Left renal pelvis (tissue), 4 donors: ENCODE measurements at regions not wholly inside any gene's neighbourhood (a gene's known extent, or its start where the extent isn't known, plus 50 kb on each side); places are given as distances from the start of the nearest gene placed in this dataset.
"Not testable (repeated sequence)": the region's sequence is repeated elsewhere in the genome, so short reads cannot be mapped to it uniquely, and the experiment has no call there.

ENCODE experiments used
- DNase-seq, 4 donors: peaks; one replicate each; pipeline ENCODE4 v3.0.0-alpha.2; 2013; ENCODE audit warnings: low read depth in 4 of 4, low spot score in 3 of 4

- no peak for DNase-seq
Observed at GRCh38 chr13:33543089-33543459, 257.5 kb upstream of the STARD13 start.

- DNase-seq, result no peak
Observed at GRCh38 chr13:33543631-33544265, 258.2 kb upstream of the STARD13 start.

- DNase-seq, result no peak
Observed at GRCh38 chr13:33544308-33544707, 258.8 kb upstream of the STARD13 start.

GRCh38 chr13:33545492-33545891 lies 259.9 kb upstream of the STARD13 start:
- no peak for DNase-seq

GRCh38 chr13:33547035-33547434 lies 261.5 kb upstream of the STARD13 start:
- no peak for DNase-seq

- no peak for DNase-seq
Observed at GRCh38 chr13:33548069-33548468, 262.5 kb upstream of the STARD13 start.

- DNase-seq, result no peak
Observed at GRCh38 chr13:33550276-33550675, 264.7 kb upstream of the STARD13 start.

- DNase-seq, result no peak
Observed at GRCh38 chr13:33550885-33551284, 265.3 kb upstream of the STARD13 start.

- DNase-seq, result no peak
Observed at GRCh38 chr13:33554919-33555791, 262.8 kb upstream of the RFC3 start.

GRCh38 chr13:33556828-33557227 lies 261.1 kb upstream of the RFC3 start:
- DNase-seq, result no peak

- no peak for DNase-seq
Observed at GRCh38 chr13:33560726-33561125, 257.2 kb upstream of the RFC3 start.

GRCh38 chr13:33561627-33562026 lies 256.3 kb upstream of the RFC3 start:
- no peak for DNase-seq

GRCh38 chr13:33571618-33572017 lies 246.3 kb upstream of the RFC3 start:
- no peak for DNase-seq

- DNase-seq, result not testable (repeated sequence)
Observed at GRCh38 chr13:33572322-33572721, 245.6 kb upstream of the RFC3 start.

- no peak for DNase-seq
Observed at GRCh38 chr13:33575378-33575777, 242.6 kb upstream of the RFC3 start.

GRCh38 chr13:33577007-33577406 lies 240.9 kb upstream of the RFC3 start:
- peak in 1 of 4 donors; percentile 14 for DNase-seq

- no peak for DNase-seq
Observed at GRCh38 chr13:33578786-33579185, 239.2 kb upstream of the RFC3 start.

- no peak for DNase-seq
Observed at GRCh38 chr13:33582121-33582520, 235.8 kb upstream of the RFC3 start.

- no peak for DNase-seq
Observed at GRCh38 chr13:33583398-33583797, 234.6 kb upstream of the RFC3 start.

GRCh38 chr13:33590936-33591335 lies 227.0 kb upstream of the RFC3 start:
- no peak for DNase-seq

GRCh38 chr13:33606692-33607091 lies 211.3 kb upstream of the RFC3 start:
- no peak for DNase-seq

- DNase-seq, result peak in 1 of 4 donors; percentile 27
Observed at GRCh38 chr13:33610438-33611120, 207.4 kb upstream of the RFC3 start.
